GM20000 (cell line): ENCODE measurements at regions not wholly inside any gene's neighbourhood (a gene's known extent, or its start where the extent isn't known, plus 50 kb on each side); places are given as distances from the start of the nearest gene placed in this dataset.
"Not testable (repeated sequence)": the region's sequence is repeated elsewhere in the genome, so short reads cannot be mapped to it uniquely, and the experiment has no call there.

Experiments
- DNase-seq: peaks from one replicate; pipeline ENCODE4 v3.0.0; 2012; ENCODE audit warnings: low spot score
- CTCF ChIP-seq: IDR thresholded peaks from 2 replicates; pipeline ENCODE4 v1.5.1; 2012; ENCODE audit warnings: mild to moderate bottlenecking, control low read depth; ENCODE audit errors: extremely low read depth, missing control alignments

- DNase-seq, result no peak
- no peak for TF ChIP-seq CTCF
Measured at GRCh38 chr3:74263031-74263430, 351.4 kb downstream of the CNTN3 start.

GRCh38 chr3:74233091-74233490 is 381.4 kb downstream of the CNTN3 start:
- DNase-seq, result no peak
- no peak for TF ChIP-seq CTCF

- TF ChIP-seq CTCF, result no peak
- DNase-seq, result no peak
Measured at GRCh38 chr3:74217467-74217866, 397.0 kb downstream of the CNTN3 start.

GRCh38 chr3:74214286-74214685 is 400.2 kb downstream of the CNTN3 start:
- DNase-seq, result no peak
- TF ChIP-seq CTCF, result no peak

GRCh38 chr3:74210739-74211138 is 403.7 kb downstream of the CNTN3 start:
- no peak for TF ChIP-seq CTCF
- no peak for DNase-seq

GRCh38 chr3:74200952-74201351 is 413.5 kb downstream of the CNTN3 start:
- no peak for TF ChIP-seq CTCF

GRCh38 chr3:74178664-74179063 is 435.8 kb downstream of the CNTN3 start:
- not testable (repeated sequence) for DNase-seq

More at GRCh38 chr3:74200952-74201351, 413.5 kb downstream of the CNTN3 start:
- DNase-seq, result no peak

GRCh38 chr3:74173090-74173489 is 441.4 kb downstream of the CNTN3 start:
- TF ChIP-seq CTCF, result no peak

More at GRCh38 chr3:74173090-74173489, 441.4 kb downstream of the CNTN3 start:
- no peak for DNase-seq
